GM18520 (cell line): ENCODE measurements at regions not wholly inside any gene's neighbourhood (a gene's known extent, or its start where the extent isn't known, plus 50 kb on each side); places are given as distances from the start of the nearest gene placed in this dataset.
"Not testable (repeated sequence)": the region's sequence is repeated elsewhere in the genome, so short reads cannot be mapped to it uniquely, and the experiment has no call there.

ENCODE experiments used
- ATAC-seq: cut with Tn5 transposase; IDR thresholded peaks from one replicate; pipeline ENCODE4 v1.9.1; 2021; ENCODE audit not compliant: unreplicated experiment

DNA sequence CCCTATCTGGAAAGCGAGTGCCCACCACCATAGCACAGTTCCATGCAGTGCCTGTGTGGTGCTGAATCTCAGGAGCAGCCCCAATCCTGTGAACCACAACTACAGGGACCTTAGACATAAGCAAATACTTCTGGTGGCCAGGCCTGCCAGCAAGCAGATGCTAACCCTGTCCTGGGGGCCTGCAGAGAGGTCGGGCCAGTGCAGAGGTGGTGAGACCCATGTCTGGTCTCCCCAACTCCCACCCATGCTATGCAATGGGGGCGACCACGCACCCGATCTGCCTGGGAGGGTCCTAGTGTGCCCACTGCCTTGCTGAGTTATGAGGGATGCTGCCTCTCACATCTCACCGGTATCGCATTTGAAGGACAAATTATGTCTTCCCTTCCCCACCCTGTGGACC lies 151.6 kb upstream of the ZNF337 start:
- ATAC-seq = no peak

DNA sequence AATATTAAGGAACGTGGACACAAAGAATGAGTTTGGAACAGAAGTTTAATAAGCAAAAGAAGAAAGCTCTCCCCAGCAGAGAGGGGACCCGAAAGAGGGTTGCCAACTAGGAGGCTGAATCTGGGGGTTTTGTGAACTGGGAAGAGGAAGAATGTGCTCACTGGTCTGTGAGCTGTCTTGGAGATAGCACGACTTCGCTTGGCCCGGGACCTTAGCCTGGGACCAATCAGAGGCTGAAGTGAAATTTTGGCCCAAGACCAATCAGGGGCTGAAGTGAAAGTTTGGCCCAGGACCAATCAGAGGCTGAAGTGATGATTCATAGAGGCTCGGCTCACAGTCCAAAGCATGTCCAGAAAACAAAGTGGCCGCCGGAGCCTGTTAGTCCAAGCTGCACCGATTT lies 148.0 kb upstream of the ZNF337 start:
- not testable (repeated sequence) for ATAC-seq

DNA sequence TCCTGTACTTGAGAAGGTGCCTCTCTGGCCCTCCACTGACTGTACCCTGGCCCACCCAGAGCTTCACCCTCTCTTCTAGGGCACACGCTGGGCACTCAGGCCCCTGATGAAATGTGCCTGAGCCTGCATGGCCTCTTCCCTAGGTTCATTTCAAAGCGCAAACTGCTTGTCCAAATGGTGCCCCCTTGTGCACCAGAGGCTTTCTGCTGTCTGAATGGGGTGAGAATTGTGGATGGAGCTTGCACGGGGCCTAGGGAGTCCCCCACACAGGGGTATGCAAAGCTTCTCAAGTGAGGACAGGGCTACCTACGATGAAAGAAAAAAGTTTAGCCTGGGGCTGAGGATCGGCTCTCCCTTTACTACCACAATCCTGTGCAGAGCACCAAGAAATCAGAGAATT lies 116.9 kb upstream of the ZNF337 start:
- not testable (repeated sequence) for ATAC-seq

- not testable (repeated sequence) for ATAC-seq
These were observed 101.7 kb upstream of the ZNF337 start for GRCh38 chr20:25798174-25798993.

DNA sequence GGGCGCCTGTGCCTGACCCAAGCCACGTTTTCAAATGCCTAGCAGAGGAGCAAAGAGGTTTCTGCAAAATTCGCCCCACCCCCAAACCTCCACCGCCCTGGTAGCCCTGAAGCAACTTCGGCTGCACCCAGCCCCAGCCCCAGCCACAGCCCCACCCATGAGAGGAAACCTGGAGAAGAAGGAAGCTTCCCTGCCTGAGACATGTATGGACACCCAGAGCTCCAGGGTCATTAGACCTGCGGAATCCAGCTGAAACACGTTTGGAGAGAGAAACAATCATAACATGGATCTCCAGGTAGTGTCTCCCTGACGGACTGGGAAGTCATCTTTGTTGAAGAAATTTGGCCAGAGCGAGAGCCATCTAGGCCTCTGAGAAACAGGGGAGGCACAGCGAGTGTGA lies 100.4 kb upstream of the ZNF337 start:
- not testable (repeated sequence) for ATAC-seq

- ATAC-seq = not testable (repeated sequence)
These were observed 80.6 kb upstream of the ZNF337 start for GRCh38 chr20:25777241-25777640.

GRCh38 chr20:25774711-25775110 lies 78.1 kb upstream of the ZNF337 start:
- not testable (repeated sequence) for ATAC-seq

GRCh38 chr20:25774203-25774602 lies 77.5 kb upstream of the ZNF337 start:
- not testable (repeated sequence) for ATAC-seq

- ATAC-seq = not testable (repeated sequence)
These were observed 75.8 kb upstream of the ZNF337 start for GRCh38 chr20:25772437-25772836.

DNA sequence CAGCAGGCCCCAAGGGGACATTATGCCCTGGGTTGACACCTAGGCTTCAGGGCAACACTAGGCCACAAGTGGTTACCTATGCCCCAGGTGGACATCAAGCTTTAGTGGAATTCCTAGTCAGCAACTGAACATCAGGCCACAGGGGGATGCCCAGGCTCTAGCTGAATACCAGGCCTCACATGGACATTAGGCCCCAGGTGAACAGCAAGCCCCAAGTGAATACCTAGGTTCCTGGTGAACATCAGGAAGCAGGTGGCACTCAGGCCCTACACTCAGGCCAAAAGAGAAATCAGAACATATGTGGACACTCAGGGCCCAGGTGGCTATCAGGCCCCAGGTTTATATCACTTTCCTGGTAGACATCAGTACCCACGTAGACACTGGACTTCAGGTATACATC lies 75.2 kb upstream of the ZNF337 start:
- not testable (repeated sequence) for ATAC-seq

- ATAC-seq = no peak
These were observed 64.9 kb upstream of the ZNF337 start for GRCh38 chr20:25761596-25761995.

- ATAC-seq = not testable (repeated sequence)
These were observed 64.4 kb upstream of the ZNF337 start for GRCh38 chr20:25761046-25761445.

DNA sequence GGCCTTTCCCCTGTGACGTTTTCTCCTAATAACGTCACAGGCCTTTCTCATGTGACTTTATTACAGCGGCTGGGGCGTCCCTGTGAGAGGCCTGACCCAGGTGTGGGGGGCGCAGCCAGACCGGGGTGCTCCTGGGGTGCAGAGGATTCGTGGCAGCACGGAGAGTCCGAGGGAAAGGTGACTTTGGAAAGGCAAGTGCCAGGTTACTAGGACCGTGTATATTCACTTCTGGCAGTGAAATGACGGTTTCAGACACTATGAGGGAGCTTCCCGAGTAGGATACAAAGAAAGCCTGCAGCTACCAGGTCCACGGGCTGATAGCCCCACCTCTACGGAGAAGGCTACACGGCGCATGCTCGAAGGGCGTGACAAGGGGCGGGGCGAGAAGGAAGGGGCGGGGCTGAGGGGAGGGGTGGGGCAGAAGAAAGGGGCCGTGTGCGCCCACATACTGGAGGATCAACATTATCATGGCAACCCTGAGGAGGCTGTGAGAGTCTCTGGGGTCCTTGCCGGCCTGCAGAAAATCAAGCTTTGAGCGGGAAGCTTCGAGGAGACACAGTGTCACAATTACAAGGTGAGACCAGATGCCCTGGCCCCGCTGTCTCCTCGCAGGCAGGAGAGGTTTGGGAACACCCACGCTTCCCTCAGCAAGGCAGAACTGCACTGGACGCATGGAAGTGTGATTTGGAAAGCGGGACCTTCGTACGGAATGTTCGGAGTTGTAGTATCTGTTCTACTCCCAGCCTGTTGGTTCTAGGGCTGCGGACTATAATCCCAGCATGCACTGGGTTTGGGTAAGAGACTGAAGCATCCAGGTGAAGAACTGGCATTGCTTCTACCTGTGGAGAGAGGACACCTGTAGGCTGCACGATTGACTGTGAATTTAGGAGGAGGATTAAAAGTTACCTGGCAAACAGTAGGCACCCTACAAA lies 54.4 kb upstream of the ZNF337 start:
- no peak for ATAC-seq

DNA sequence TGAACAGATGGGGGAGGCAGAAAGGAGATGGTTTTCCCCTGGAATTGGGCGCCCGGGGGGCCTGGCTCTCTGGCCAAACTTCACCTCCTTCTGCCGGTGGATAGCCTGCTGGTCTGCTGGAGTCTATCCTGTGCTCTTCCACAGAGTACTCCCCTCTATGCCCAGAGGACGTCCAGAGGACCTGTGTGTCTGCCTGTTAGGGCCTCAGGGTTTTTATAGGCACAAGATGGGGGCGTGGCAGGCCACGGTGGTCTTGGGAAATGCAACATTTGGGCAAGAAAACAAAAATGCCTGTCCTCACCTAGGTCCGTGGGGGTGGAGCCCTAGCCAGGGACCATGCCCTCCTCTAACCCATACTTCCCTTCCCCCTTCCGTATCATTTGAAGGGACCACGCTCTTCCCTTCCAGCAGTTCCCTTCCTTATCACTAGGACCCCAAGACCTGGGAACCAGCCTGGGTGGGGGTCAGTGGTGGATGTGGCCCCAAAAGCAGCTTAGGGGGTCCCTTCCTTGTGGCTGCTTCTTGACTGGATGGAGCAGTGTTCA lies 53.6 kb upstream of the ZNF337 start:
- ATAC-seq = no peak

GRCh38 chr20:25749649-25750048 lies 53.0 kb upstream of the ZNF337 start:
- no peak for ATAC-seq
